Pancreas (tissue), 10 donors: ENCODE measurements at regions not wholly inside any gene's neighbourhood (a gene's known extent, or its start where the extent isn't known, plus 50 kb on each side); places are given as distances from the start of the nearest gene placed in this dataset.

Experiments
- ATAC-seq, 4 donors: fragments of 200-7000 bp; cut with Tn5 transposase; one replicate each; pipeline versions ENCODE4 v1.8.0 to v1.9.1; 2020; ENCODE audit warnings: mild to moderate bottlenecking in 4 of 4, moderate library complexity in 4 of 4
- DNase-seq, 6 donors: peaks; one replicate each; pipeline ENCODE4 v3.0.0-alpha.2; 2020
- FAIRE-seq: peaks from 2 replicates; lab custom pipeline; 2012; peaks lifted over from hg19 to GRCh38; lab: Jason Lieb, UNC
- H3K27ac ChIP-seq, 4 donors: fragments of 200-600 bp; sonication (generic); 1 replicate in 3 of 4; 2 replicates in 1 of 4; pipeline versions ENCODE4 v1.5.0 to v1.8.0; 2020
- H3K27me3 ChIP-seq, 4 donors: fragments of 200-600 bp; one replicate each; pipeline ENCODE4 v1.8.0; 2021
- H3K36me3 ChIP-seq, 3 donors: fragments of 200-600 bp; sonication (generic) in 1 of 3; one replicate each; pipeline versions ENCODE4 v1.5.0 to v1.8.0; 2020 to 2021
- H3K4me1 ChIP-seq, 3 donors: fragments of 200-600 bp; one replicate each; pipeline ENCODE4 v1.8.0; 2021
- H3K4me3 ChIP-seq, 4 donors: fragments of 200-600 bp; sonication (generic) in 2 of 4; one replicate each; pipeline versions ENCODE4 v1.5.0 to v1.8.0; 2020 to 2021
- H3K9me3 ChIP-seq, 4 donors: fragments of 200-600 bp; one replicate each; pipeline ENCODE4 v1.8.0; 2021
- whole genome bisulfite sequencing, 2 donors: extraction: QIAGEN DNeasy Blood & Tissue Kit; methylation state at CpG; one replicate each; pipeline ENCODE4 v1.1.7; 2013; 5-methylcytosine and 5-hydroxymethylcytosine counted together
- intact Hi-C, 3 donors: fragments of 100-400 bp; cut with DNase I; formaldehyde crosslinking; loops; one replicate each; pipeline versions ENCODE4 v1.11.1 to v1.14.2; 2022
- TF ChIP-seq, protein P1 (sequence below), 4 donors: fragments of 200-600 bp; sonication (generic) in 3 of 4; IDR thresholded peaks; one replicate each; pipeline versions ENCODE4 v1.5.0 to v1.8.0; 2021; ENCODE audit warnings: antibody characterized with exemption in 4 of 4
- donor health status: healthy with polysubstance abuse.
- donor health status: DM: no; HTN: no; CAD: no; lungs with moderate emphysema.
- donor health status: DM: no; HTN: no; CAD: no.
- donor health status: control.
- donor health status: control.
- donor health status: Bipolar disorder and iron deficiency.
- donor health status: DM: yes; HTN: yes; CAD: no.
- donor health status: DM: no; HTN: no; CAD: no.
- donor health status: DM: no; HTN: no; CAD: no.
- donor health status: DM: yes; HTN: yes; CAD: no.

DNA sequence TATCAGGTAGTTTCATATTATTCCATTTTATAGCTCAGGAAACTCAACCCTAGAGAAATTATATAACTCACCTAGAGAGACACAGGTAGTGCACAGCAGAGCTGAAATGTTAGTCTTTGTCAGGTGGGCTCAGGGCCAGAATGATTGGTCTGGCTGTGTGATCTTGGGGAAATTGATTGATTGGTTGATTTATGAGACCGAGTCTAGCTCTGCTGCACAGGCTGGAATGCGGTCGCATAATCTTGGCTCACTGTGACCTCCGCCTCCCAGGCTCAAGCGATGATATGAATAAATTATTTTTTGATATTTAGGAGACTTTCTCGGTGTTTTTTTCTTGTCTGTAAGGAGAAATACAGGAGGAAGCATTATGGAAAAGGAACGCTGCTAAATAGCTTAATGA, 239.9 kb upstream of the SLC10A2 start:
- intact Hi-C loops: no loop called here
- TF ChIP-seq, protein P1, sequence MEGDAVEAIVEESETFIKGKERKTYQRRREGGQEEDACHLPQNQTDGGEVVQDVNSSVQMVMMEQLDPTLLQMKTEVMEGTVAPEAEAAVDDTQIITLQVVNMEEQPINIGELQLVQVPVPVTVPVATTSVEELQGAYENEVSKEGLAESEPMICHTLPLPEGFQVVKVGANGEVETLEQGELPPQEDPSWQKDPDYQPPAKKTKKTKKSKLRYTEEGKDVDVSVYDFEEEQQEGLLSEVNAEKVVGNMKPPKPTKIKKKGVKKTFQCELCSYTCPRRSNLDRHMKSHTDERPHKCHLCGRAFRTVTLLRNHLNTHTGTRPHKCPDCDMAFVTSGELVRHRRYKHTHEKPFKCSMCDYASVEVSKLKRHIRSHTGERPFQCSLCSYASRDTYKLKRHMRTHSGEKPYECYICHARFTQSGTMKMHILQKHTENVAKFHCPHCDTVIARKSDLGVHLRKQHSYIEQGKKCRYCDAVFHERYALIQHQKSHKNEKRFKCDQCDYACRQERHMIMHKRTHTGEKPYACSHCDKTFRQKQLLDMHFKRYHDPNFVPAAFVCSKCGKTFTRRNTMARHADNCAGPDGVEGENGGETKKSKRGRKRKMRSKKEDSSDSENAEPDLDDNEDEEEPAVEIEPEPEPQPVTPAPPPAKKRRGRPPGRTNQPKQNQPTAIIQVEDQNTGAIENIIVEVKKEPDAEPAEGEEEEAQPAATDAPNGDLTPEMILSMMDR (IDR thresholded peaks at IDR 0.05): no peak
- FAIRE-seq (no peak), ATAC-seq (peak in 1 of 4 donors; percentile 37), DNase-seq (no peak)
- Histone ChIP-seq H3K9me3 (no peaks in the 10 kb centered on the region), H3K4me1 (no peaks in the 10 kb centered on the region), H3K36me3 (no peaks in the 10 kb centered on the region), H3K4me3 (no peak overlapping the region), H3K27ac (no peak overlapping the region), H3K27me3 (no peaks in the 10 kb centered on the region)
- 13 to 18% methylated on average over 7 of the region's 7 CpGs for WGBS, 2 donors

DNA sequence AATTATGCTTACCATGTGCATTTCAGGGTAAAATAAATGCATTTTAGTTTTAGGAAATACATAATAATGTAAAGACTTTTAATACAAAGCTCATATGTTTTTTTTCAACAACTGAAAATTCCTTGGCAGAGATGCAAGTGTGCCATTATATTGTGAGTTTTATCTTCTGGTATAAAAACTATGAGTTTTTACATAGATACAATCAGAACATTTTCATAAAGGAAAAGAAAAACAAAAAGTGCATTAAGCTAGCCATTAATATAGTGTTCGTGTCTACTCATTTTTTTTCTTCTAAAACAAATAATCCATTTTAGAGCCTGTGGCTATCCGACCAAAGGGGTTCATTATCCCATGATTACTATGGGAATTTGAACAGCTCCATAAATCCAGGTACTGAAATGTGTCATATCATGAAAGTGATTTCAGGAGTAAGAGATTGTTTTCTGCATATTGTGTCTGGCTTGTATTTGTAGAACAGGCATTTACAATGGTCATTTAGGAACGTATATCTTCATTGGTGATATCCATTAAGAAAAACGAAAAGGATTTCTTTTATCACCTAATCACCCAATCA, 236.9 kb upstream of the SLC10A2 start:
- intact Hi-C loops: no loop called here
- Histone ChIP-seq H3K4me1 (no peaks in the 10 kb centered on the region), H3K9me3 (no peaks in the 10 kb centered on the region), H3K36me3 (no peaks in the 10 kb centered on the region), H3K27me3 (no peaks in the 10 kb centered on the region), H3K27ac (no peak overlapping the region), H3K4me3 (no peak overlapping the region)
- TF ChIP-seq, protein P1 (IDR thresholded peaks at IDR 0.05): no peak
- no peak for FAIRE-seq
- DNase-seq: no peak
- 45 to 51% methylated on average over 4 of the region's 4 CpGs for WGBS, 2 donors
- no peak for ATAC-seq

DNA sequence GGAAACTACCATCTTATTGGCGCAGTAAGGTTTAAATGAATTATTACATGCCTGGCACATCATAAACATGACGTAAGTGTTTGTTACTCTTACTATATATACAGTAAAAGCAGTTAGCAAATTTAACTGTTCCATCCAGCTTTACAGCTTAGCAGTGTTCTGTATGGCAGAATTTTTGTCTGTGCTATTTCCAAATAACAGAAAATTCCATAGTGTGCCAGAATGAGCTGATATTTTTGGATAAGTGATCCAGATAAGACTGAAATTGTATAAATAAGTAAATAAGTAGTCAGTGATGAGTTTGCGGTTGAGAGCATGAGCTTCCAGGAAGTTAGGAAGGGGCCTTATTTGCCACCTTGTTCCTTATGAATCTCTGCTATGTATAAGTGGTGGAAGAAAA, 236.5 kb upstream of the SLC10A2 start:
- no peak overlapping the region for H3K27ac ChIP-seq
- H3K4me3 ChIP-seq: no peak overlapping the region
- H3K4me1 ChIP-seq: no peaks in the 10 kb centered on the region
- TF ChIP-seq, protein P1 (IDR thresholded peaks at IDR 0.05): no peak
- no peaks in the 10 kb centered on the region for H3K27me3 ChIP-seq
- H3K9me3 ChIP-seq: no peaks in the 10 kb centered on the region
- no peak for DNase-seq
- no peaks in the 10 kb centered on the region for H3K36me3 ChIP-seq
- FAIRE-seq: no peak
- ATAC-seq: no peak
- intact Hi-C loops: no loop called here
- 52 to 61% methylated on average over 3 of the region's 3 CpGs for WGBS, 2 donors

DNA sequence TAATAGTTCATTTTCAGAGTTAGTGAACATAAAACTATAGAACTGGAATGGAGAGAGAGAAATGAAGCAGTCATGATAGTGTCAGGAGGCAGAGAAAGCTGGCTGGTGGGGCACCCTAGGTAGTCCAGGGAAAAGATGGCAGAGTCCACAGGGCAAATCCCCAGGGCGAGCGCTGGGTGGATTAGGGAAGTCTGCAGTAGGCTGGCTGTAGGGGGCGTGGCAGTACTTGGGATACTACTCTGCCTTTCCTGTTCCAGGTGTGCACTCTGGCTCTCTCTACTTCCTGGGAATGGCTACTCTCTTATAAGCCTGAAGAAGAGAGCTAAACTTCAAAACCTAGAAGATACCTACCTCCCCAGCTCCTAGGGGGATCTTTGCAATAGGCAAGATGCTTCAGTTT, 232.9 kb upstream of the SLC10A2 start:
- DNase-seq (peak in 1 of 6 donors; percentile 22), ATAC-seq (no peak), FAIRE-seq (no peak)
- Histone ChIP-seq H3K27me3 (no peaks in the 10 kb centered on the region), H3K9me3 (no peaks in the 10 kb centered on the region), H3K36me3 (no peaks in the 10 kb centered on the region), H3K4me3 (no peak overlapping the region), H3K4me1 (no peaks in the 10 kb centered on the region), H3K27ac (no peak overlapping the region)
- TF ChIP-seq, protein P1 (IDR thresholded peaks at IDR 0.05): no peak
- intact Hi-C loops: no loop called here
- 63 to 82% methylated on average over 3 of the region's 3 CpGs for WGBS, 2 donors

DNA sequence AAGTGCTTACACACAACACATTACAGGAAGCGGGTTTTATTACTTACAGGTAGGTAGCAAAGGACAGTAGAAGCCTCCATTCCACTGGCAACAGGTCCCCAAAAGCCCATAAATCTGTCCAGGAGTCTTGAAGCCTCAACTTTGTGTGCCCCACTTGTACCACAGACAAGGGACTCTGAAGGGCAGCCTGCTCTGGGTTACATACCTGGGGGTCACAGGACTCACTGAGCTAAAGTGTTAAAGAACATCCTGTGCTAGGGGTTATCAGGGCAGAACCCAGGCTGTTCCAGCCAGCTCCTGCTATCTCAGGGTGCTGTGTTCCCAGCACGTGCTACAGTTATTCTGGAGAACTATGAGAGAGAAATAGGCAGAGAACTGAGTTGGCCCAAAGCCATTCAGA, 230.9 kb upstream of the SLC10A2 start:
- FAIRE-seq (no peak), ATAC-seq (no peak), DNase-seq (no peak)
- Histone ChIP-seq H3K4me1 (no peaks in the 10 kb centered on the region), H3K9me3 (no peaks in the 10 kb centered on the region), H3K27ac (no peak overlapping the region), H3K4me3 (no peak overlapping the region), H3K36me3 (no peaks in the 10 kb centered on the region), H3K27me3 (no peaks in the 10 kb centered on the region)
- intact Hi-C loops: no loop called here
- TF ChIP-seq, protein P1 (IDR thresholded peaks at IDR 0.05): no peak
- WGBS, 2 donors: 58 to 73% methylated on average over 2 of the region's 2 CpGs
